Gastroesophageal sphincter (tissue), 3 donors: ENCODE measurements at regions not wholly inside any gene's neighbourhood (a gene's known extent, or its start where the extent isn't known, plus 50 kb on each side); places are given as distances from the start of the nearest gene placed in this dataset.

Experiments
- CTCF ChIP-seq, 4 experiments: fragments of 200-600 bp in 2 of 4; fragments of 450-650 bp in 2 of 4; sonication (generic) in 1 of 4; IDR thresholded peaks; one replicate each; pipeline ENCODE4 v1.5.1; 2017 to 2019; ENCODE audit warnings: antibody characterized with exemption in 4 of 4, mild to moderate bottlenecking in 2 of 4, moderate library complexity in 2 of 4
- POLR2A ChIP-seq, 2 donors: fragments of 450-650 bp; IDR thresholded peaks; one replicate each; pipeline ENCODE4 v1.6.1; 2017; ENCODE audit warnings: antibody characterized with exemption in 2 of 2, mild to moderate bottlenecking in 2 of 2, moderate library complexity in 1 of 2
- POLR2AphosphoS5 ChIP-seq: sonication (generic); formaldehyde crosslinking; IDR thresholded peaks from one replicate; pipeline ENCODE4 v1.6.1; 2017; ENCODE audit warnings: antibody characterized with exemption

GRCh38 chr20:54335299-54335698, 127.4 kb downstream of the PFDN4 start:
- no peak for TF ChIP-seq CTCF (IDR thresholded peaks at IDR 0.05)
- TF ChIP-seq POLR2A (IDR thresholded peaks at IDR 0.05) = no peak
- TF ChIP-seq POLR2AphosphoS5 = no peak
